Activated naive CD4-positive, alpha-beta T cell treated with anti-CD3 and anti-CD28 coated beads for 36 hours (primary cell): ENCODE measurements at regions not wholly inside any gene's neighbourhood (a gene's known extent, or its start where the extent isn't known, plus 50 kb on each side); places are given as distances from the start of the nearest gene placed in this dataset.

Experiments
- CTCF ChIA-PET: fragments of 350-600 bp; sonication (Branson Sonifier 250); formaldehyde crosslinking; loops from one replicate; lab custom pipeline; 2021; ENCODE audit warnings: antibody characterized with exemption; lab: Charles Lee
- DNase-seq: peaks from one replicate; pipeline ENCODE4 v3.0.0-alpha.2; 2020
- H3K27ac Mint-ChIP-seq: one replicate; pipeline ENCODE4 v1.8.0; 2021; ENCODE audit warnings: mild to moderate bottlenecking, mixed read lengths
- H3K27me3 Mint-ChIP-seq: one replicate; pipeline ENCODE4 v1.8.0; 2021; ENCODE audit warnings: low read depth, mixed read lengths
- H3K36me3 Mint-ChIP-seq: one replicate; pipeline ENCODE4 v1.8.0; 2021; ENCODE audit warnings: low read depth, mixed read lengths
- H3K4me1 Mint-ChIP-seq: one replicate; pipeline ENCODE4 v1.8.0; 2021; ENCODE audit warnings: low read depth, mixed read lengths
- H3K4me3 Mint-ChIP-seq: one replicate; pipeline ENCODE4 v1.8.0; 2021; ENCODE audit warnings: mild to moderate bottlenecking, moderate library complexity, mixed read lengths
- H3K9me3 Mint-ChIP-seq: one replicate; pipeline ENCODE4 v1.8.0; 2021; ENCODE audit warnings: mixed read lengths
- intact Hi-C: fragments of 100-400 bp; cut with micrococcal nuclease; formaldehyde crosslinking; loops from one replicate; pipeline ENCODE4 v1.15.1; 2023

GRCh38 chr6:163835439-163836171 lies 421.1 kb downstream of the QKI start:
- Mint-ChIP-seq H3K27me3 (peaks cover 18% of the 10 kb centered on the region), H3K36me3 (no peaks in the 10 kb centered on the region), H3K4me3 (no peak overlapping the region), H3K4me1 (no peaks in the 10 kb centered on the region), H3K9me3 (no peaks in the 10 kb centered on the region), H3K27ac (no peak overlapping the region)
- CTCF ChIA-PET: no interaction called here
- DNase-seq: no peak
- intact Hi-C loops: no loop called here

GRCh38 chr6:163834226-163834970 lies 419.9 kb downstream of the QKI start:
- H3K27ac Mint-ChIP-seq: no peak overlapping the region
- no peak for DNase-seq
- H3K4me3 Mint-ChIP-seq: no peak overlapping the region
- H3K27me3 Mint-ChIP-seq: peaks cover 18% of the 10 kb centered on the region
- no peaks in the 10 kb centered on the region for H3K36me3 Mint-ChIP-seq
- intact Hi-C loops: no loop called here
- CTCF ChIA-PET: no interaction called here
- H3K4me1 Mint-ChIP-seq: no peaks in the 10 kb centered on the region
- H3K9me3 Mint-ChIP-seq: no peaks in the 10 kb centered on the region

- CTCF ChIA-PET: interaction anchor here (0.5 kb wide), 1 partner anchor 49 kb away, joined by 3 read pairs; no protein-coding TSS in a partner anchor
- intact Hi-C loops: no loop called here
- Mint-ChIP-seq H3K36me3 (no peaks in the 10 kb centered on the region), H3K4me1 (no peaks in the 10 kb centered on the region), H3K27ac (no peak overlapping the region), H3K27me3 (peaks cover 14% of the 10 kb centered on the region), H3K4me3 (no peak overlapping the region), H3K9me3 (no peaks in the 10 kb centered on the region)
- DNase-seq: no peak
Measured at GRCh38 chr6:163831736-163832135, 417.2 kb downstream of the QKI start.

DNA sequence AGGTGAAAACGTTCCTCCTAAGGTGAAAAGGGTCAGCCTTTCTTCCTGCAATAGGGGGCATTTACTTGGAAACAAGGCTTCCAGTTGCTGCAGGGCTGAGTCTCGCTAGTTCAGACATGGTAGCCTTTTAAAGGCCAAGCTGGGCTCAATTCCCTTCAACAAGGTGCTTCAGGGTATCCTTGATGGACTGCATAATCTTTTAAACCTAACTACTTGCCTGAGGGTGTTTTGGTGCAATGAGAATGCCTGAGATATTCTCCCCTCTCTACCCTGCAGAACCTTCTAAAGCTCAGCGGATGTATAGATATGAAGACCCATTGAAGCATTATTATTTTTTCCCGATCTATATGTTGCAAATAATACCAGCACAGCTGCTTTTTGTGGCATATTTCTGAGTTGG lies 416.1 kb downstream of the QKI start:
- Mint-ChIP-seq H3K27me3 (peaks cover 6% of the 10 kb centered on the region), H3K9me3 (no peaks in the 10 kb centered on the region), H3K4me1 (no peaks in the 10 kb centered on the region), H3K4me3 (no peak overlapping the region), H3K27ac (no peak overlapping the region), H3K36me3 (no peaks in the 10 kb centered on the region)
- intact Hi-C loops: no loop called here
- no peak for DNase-seq
- CTCF ChIA-PET: no interaction called here

DNA sequence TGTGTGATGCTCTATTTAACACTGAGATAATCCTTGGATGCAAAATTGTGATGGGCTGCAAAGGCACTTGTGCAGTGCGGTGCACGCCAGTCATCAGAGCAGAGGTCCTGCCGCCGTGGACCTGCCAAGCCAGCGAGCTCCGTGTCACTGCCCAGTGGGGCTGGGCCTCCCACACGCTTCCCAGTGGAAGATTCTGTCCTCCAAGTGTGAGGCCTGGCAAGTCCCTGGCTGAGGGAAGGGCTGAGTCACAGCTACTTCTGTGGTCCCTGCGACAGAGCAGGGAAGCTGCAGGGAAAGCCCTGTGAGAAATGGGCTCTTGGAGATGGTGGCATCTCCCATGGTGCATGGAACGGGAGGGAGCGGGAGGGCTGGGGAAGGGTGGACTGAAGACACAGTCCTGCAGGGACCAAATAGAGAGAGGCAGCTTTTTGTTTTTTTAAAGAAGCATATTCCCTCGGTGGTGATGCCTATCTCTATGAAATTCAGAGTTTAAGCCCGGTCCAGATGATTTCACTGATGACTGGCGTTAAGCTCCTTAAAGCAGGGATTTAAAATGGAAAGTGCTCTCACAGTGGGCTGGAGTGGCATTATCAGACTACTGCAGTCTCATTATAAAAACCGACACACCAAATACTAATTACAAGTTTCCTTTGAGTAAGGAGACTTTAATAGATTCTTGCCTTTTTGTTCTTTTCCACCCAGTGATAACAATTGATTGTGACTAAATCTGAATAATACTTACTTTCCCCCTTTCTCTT lies 413.7 kb downstream of the QKI start:
- DNase-seq: no peak
- H3K27ac Mint-ChIP-seq: no peak overlapping the region
- H3K9me3 Mint-ChIP-seq: no peaks in the 10 kb centered on the region
- H3K4me1 Mint-ChIP-seq: no peaks in the 10 kb centered on the region
- H3K4me3 Mint-ChIP-seq: no peak overlapping the region
- CTCF ChIA-PET: interaction anchor here (0.9 kb wide), 1 partner anchor 132 kb away, joined by 3 read pairs; no protein-coding TSS in a partner anchor
- H3K36me3 Mint-ChIP-seq: no peaks in the 10 kb centered on the region
- intact Hi-C loops: no loop called here
- H3K27me3 Mint-ChIP-seq: peaks cover 5% of the 10 kb centered on the region

- DNase-seq: no peak
- H3K9me3 Mint-ChIP-seq: no peaks in the 10 kb centered on the region
- H3K27me3 Mint-ChIP-seq: peaks cover 5% of the 10 kb centered on the region
- no peak overlapping the region for H3K27ac Mint-ChIP-seq
- intact Hi-C loops: no loop called here
- CTCF ChIA-PET: no interaction called here
- H3K36me3 Mint-ChIP-seq: no peaks in the 10 kb centered on the region
- H3K4me1 Mint-ChIP-seq: no peaks in the 10 kb centered on the region
- H3K4me3 Mint-ChIP-seq: no peak overlapping the region
Measured at GRCh38 chr6:163827143-163827542, 412.6 kb downstream of the QKI start.

DNA sequence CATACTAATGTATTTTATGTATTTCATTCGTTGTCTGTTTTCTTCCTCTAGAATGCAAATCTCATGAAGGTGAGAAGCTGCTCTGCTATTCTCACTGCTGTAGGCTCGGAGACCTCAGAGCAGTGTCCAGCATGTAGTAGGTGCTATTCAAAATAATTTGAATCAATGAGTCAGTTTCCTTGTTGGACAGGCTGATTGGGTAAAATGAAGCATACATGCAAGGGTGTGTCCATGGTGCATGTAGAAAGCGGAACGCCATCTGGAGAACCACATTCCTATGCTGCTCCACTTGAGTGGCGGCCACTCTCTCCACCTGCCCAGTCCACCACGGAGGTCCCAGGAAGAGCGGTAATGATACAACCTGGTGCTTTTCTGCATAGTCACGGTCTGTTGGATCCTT lies 412.1 kb downstream of the QKI start:
- CTCF ChIA-PET: no interaction called here
- H3K9me3 Mint-ChIP-seq: no peaks in the 10 kb centered on the region
- H3K27ac Mint-ChIP-seq: no peak overlapping the region
- DNase-seq: no peak
- peaks cover 5% of the 10 kb centered on the region for H3K27me3 Mint-ChIP-seq
- H3K36me3 Mint-ChIP-seq: no peaks in the 10 kb centered on the region
- no peak overlapping the region for H3K4me3 Mint-ChIP-seq
- intact Hi-C loops: no loop called here
- H3K4me1 Mint-ChIP-seq: no peaks in the 10 kb centered on the region

DNA sequence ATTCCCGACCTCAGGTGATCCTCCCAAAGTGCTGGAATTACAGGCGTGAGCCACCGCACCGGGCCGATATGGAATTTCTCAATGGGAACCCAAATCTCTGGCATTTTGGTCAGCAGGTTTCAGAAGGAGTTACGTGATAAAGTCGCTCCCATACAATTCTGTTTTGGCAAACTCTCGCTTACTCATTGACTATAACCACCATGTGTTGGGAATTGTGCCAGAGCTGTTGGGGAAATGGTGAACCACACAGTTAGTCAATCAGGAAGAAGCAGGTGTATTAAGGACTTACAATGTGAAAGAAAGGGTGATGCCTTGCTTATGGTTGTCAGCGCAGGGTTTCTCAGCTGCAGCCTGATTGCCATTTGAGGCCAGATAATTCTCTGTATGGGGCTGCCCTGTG lies 410.5 kb downstream of the QKI start:
- H3K27me3 Mint-ChIP-seq: peaks cover 7% of the 10 kb centered on the region
- H3K4me3 Mint-ChIP-seq: no peak overlapping the region
- CTCF ChIA-PET: interaction anchor here (0.6 kb wide), 1 partner anchor 71 kb away, joined by 4 read pairs; no protein-coding TSS in a partner anchor
- DNase-seq: no peak
- H3K27ac Mint-ChIP-seq: no peak overlapping the region
- intact Hi-C loops: no loop called here
- H3K4me1 Mint-ChIP-seq: no peaks in the 10 kb centered on the region
- no peaks in the 10 kb centered on the region for H3K9me3 Mint-ChIP-seq
- H3K36me3 Mint-ChIP-seq: no peaks in the 10 kb centered on the region

DNA sequence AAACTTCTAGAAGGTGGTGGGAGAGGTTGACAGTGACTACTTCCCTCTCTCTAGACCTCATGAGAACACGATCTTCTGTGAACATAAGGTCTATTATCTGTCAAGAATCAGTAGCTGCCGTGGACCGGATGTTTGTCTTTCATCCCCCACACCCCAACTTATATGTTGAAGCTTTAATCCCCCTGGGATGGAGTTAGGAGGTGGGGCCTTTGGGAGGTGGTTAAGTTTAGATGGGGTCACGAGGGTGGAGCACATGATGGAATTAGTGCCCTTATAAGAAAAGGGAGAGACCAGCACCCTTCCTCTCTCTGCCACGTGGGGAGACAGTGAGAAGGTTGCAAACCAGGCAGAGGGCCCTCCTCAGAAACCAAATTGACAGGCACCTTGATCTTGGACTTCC lies 409.1 kb downstream of the QKI start:
- no peaks in the 10 kb centered on the region for H3K36me3 Mint-ChIP-seq
- H3K9me3 Mint-ChIP-seq: peaks cover 2% of the 10 kb centered on the region
- CTCF ChIA-PET: no interaction called here
- H3K4me3 Mint-ChIP-seq: no peak overlapping the region
- H3K27ac Mint-ChIP-seq: no peak overlapping the region
- no peak for DNase-seq
- intact Hi-C loops: no loop called here
- H3K27me3 Mint-ChIP-seq: peaks cover 9% of the 10 kb centered on the region
- no peaks in the 10 kb centered on the region for H3K4me1 Mint-ChIP-seq

- intact Hi-C loops: no loop called here
Measured at GRCh38 chr6:163820745-163821458, 406.4 kb downstream of the QKI start.

DNA sequence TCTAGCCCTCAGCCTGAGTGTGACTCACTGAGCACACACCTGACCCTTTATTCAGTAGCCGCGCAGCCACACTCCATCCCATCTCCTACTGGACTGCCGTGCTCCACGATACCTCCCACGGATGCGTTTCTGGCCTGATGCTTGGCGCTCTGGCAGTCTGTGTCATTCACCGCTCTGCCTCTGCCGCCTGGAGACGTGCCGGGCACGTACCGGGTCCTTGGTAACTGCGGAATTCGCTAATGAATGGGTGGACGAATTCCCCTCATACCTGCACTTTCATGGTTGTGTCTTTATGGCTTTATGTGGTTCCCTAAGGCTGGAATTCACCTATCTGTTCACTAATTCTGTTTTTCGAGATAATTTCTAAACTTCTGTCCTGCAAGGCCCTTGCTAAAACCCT lies 405.7 kb downstream of the QKI start:
- H3K36me3 Mint-ChIP-seq: no peaks in the 10 kb centered on the region
- H3K4me3 Mint-ChIP-seq: no peak overlapping the region
- H3K4me1 Mint-ChIP-seq: no peaks in the 10 kb centered on the region
- intact Hi-C loops: no loop called here
- no peak overlapping the region for H3K27ac Mint-ChIP-seq
- peaks cover 11% of the 10 kb centered on the region for H3K27me3 Mint-ChIP-seq
- CTCF ChIA-PET: no interaction called here
- peaks cover 2% of the 10 kb centered on the region for H3K9me3 Mint-ChIP-seq
- no peak for DNase-seq

More at GRCh38 chr6:163820745-163821458, 406.4 kb downstream of the QKI start:
- Mint-ChIP-seq H3K4me1 (no peaks in the 10 kb centered on the region), H3K9me3 (peaks cover 2% of the 10 kb centered on the region), H3K4me3 (no peak overlapping the region), H3K27me3 (peaks cover 14% of the 10 kb centered on the region), H3K36me3 (no peaks in the 10 kb centered on the region), H3K27ac (no peak overlapping the region)
- no peak for DNase-seq
- CTCF ChIA-PET: no interaction called here

DNA sequence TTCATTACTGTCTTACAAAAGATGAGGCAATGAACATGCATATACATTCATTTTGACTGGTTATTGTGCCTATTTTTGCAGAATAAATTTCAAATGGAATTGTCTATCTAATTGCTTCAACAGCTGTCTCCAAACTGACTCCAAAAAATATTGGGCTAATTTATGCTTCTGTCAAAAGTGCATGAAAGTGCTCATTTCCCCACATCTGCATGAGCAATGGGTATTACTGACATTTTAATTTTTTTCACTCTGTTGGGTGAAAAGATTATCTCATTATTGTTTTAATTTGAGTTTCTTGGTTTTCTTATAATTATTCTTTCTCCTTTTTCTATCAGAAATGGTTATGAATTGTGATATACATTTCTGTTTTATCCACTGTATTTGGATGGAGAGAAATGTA lies 404.2 kb downstream of the QKI start:
- Mint-ChIP-seq H3K4me1 (no peaks in the 10 kb centered on the region), H3K36me3 (no peaks in the 10 kb centered on the region), H3K9me3 (peaks cover 2% of the 10 kb centered on the region), H3K27ac (no peak overlapping the region), H3K27me3 (peaks cover 17% of the 10 kb centered on the region), H3K4me3 (no peak overlapping the region)
- no peak for DNase-seq
- intact Hi-C loops: no loop called here
- CTCF ChIA-PET: no interaction called here
